GM12892 (cell line): ENCODE measurements at regions not wholly inside any gene's neighbourhood (a gene's known extent, or its start where the extent isn't known, plus 50 kb on each side); places are given as distances from the start of the nearest gene placed in this dataset.

ENCODE experiments used
- POLR2A ChIP-seq: IDR thresholded peaks from 2 replicates; pipeline ENCODE4 v1.6.1; 2011; ENCODE audit warnings: low read depth, low read length, control low read depth
- POLR2AphosphoS5 ChIP-seq: IDR thresholded peaks from 2 replicates; pipeline ENCODE4 v1.6.1; 2011; ENCODE audit warnings: low read depth, low read length, control low read depth
- TAF1 ChIP-seq: IDR thresholded peaks from 2 replicates; pipeline ENCODE4 v1.6.1; 2011; ENCODE audit warnings: low read depth, mild to moderate bottlenecking, control low read depth, low read length, borderline replicate concordance

- TF ChIP-seq POLR2AphosphoS5: no peak
- no peak for TF ChIP-seq POLR2A
- no peak for TF ChIP-seq TAF1
Observed at GRCh38 chr7:85356916-85357315, 170.1 kb upstream of the SEMA3D start.
